ENCODE measurements at regions not wholly inside any gene's neighbourhood (a gene's known extent, or its start where the extent isn't known, plus 50 kb on each side); places are given as distances from the start of the nearest gene placed in this dataset.

DNA sequence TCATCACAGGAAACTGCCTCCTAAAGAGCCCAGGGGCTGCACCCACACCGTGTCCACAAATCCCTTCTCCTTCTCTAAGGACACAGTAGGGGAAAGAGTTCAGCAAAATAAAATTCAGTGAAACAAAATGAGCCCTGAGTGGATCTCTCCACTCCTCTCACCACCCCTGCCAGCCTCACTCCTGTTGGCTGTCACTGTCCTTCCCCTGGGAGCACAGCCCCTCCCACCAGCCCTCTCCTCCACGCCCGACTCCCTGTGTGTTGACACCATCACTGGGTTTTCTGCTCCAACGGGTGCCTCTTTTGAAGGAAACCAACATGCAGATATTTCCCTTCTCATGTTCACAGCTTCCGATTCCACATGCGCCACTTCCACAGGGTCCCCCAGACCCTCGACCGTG, 356.2 kb downstream of the AJAP1 start:
- intact Hi-C loops (cut with micrococcal nuclease), result no loop called here
- DNase-seq (ENCODE audit: low spot score), result no peak
- H3K27me3 Mint-ChIP-seq (ENCODE audit: insufficient read depth), result peaks cover 2% of the 10 kb centered on the region
- no peaks in the 10 kb centered on the region for H3K36me3 Mint-ChIP-seq (ENCODE audit: low read depth)
- H3K4me3 Mint-ChIP-seq, result no peak overlapping the region
- H3K9me3 Mint-ChIP-seq, result no peaks in the 10 kb centered on the region
- no peak overlapping the region for H3K27ac Mint-ChIP-seq
- H3K4me1 Mint-ChIP-seq (ENCODE audit: low read depth), result no peaks in the 10 kb centered on the region

DNA sequence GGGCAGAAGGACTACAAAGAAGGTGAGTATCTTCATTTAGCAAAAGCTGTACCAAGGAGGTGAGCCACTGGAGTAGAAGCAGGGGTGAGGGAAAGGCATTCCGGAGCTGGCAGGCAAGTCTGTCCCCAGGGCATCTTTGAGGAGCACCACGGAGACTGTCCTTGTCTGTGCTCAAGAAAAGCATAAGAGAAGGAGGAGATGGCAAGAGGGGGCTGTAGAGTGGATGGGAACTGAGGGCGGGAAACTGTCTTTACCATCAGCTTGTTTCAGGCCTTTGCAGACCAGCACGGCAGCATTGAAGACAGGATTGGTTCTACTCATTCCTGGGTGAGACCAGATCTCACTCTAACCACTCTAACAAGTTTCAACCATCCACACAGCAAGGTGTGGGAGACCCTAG, 355.8 kb downstream of the AJAP1 start:
- H3K36me3 Mint-ChIP-seq (ENCODE audit: low read depth), result no peaks in the 10 kb centered on the region
- DNase-seq (ENCODE audit: low spot score), result no peak
- H3K9me3 Mint-ChIP-seq, result no peaks in the 10 kb centered on the region
- H3K4me1 Mint-ChIP-seq (ENCODE audit: low read depth), result no peaks in the 10 kb centered on the region
- intact Hi-C loops (cut with micrococcal nuclease), result no loop called here
- no peak overlapping the region for H3K27ac Mint-ChIP-seq
- H3K4me3 Mint-ChIP-seq, result no peak overlapping the region
- H3K27me3 Mint-ChIP-seq (ENCODE audit: insufficient read depth), result peaks cover 2% of the 10 kb centered on the region

GRCh38 chr1:5009376-5010065, 355.1 kb downstream of the AJAP1 start:
- H3K9me3 Mint-ChIP-seq, result no peaks in the 10 kb centered on the region
- no peak for DNase-seq (ENCODE audit: low spot score)
- H3K27ac Mint-ChIP-seq, result no peak overlapping the region
- no peak overlapping the region for H3K4me3 Mint-ChIP-seq
- H3K27me3 Mint-ChIP-seq (ENCODE audit: insufficient read depth), result peaks cover 2% of the 10 kb centered on the region
- H3K4me1 Mint-ChIP-seq (ENCODE audit: low read depth), result no peaks in the 10 kb centered on the region
- intact Hi-C loops (cut with micrococcal nuclease), result no loop called here
- no peaks in the 10 kb centered on the region for H3K36me3 Mint-ChIP-seq (ENCODE audit: low read depth)

GRCh38 chr1:5005171-5005570, 350.8 kb downstream of the AJAP1 start:
- intact Hi-C loops (cut with micrococcal nuclease), result no loop called here

DNA sequence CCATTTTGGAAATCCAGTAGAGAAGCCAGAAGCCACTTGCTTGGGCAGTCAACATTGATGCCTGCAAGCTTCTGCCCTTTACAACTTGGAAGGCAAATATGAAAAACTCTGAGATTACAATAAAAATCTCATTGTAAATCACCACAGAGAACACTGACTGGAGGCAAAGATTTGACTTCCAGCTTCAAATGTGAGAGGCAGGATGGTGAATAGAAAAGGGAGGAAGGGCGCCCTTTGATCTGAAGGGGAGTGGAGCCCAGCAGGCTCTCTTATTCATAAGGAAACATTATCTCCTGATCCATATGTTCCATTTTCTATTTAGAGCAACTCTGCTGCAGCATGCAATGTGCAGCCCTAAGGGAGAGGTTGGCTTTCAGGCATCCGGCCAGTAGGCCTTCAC, 348.3 kb downstream of the AJAP1 start:
- intact Hi-C loops (cut with micrococcal nuclease), result no loop called here
- Mint-ChIP-seq H3K36me3 (ENCODE audit: low read depth) (no peaks in the 10 kb centered on the region), H3K27me3 (ENCODE audit: insufficient read depth) (no peaks in the 10 kb centered on the region), H3K4me1 (ENCODE audit: low read depth) (no peaks in the 10 kb centered on the region), H3K9me3 (peaks cover 5% of the 10 kb centered on the region), H3K27ac (no peak overlapping the region), H3K4me3 (no peak overlapping the region)
- DNase-seq (ENCODE audit: low spot score), result no peak

More at GRCh38 chr1:5005171-5005570, 350.8 kb downstream of the AJAP1 start:
- H3K9me3 Mint-ChIP-seq, result peaks cover 5% of the 10 kb centered on the region
- H3K4me1 Mint-ChIP-seq (ENCODE audit: low read depth), result no peaks in the 10 kb centered on the region
- no peak for DNase-seq (ENCODE audit: low spot score)
- H3K27ac Mint-ChIP-seq, result no peak overlapping the region
- H3K4me3 Mint-ChIP-seq, result no peak overlapping the region
- H3K36me3 Mint-ChIP-seq (ENCODE audit: low read depth), result no peaks in the 10 kb centered on the region
- no peaks in the 10 kb centered on the region for H3K27me3 Mint-ChIP-seq (ENCODE audit: insufficient read depth)

DNA sequence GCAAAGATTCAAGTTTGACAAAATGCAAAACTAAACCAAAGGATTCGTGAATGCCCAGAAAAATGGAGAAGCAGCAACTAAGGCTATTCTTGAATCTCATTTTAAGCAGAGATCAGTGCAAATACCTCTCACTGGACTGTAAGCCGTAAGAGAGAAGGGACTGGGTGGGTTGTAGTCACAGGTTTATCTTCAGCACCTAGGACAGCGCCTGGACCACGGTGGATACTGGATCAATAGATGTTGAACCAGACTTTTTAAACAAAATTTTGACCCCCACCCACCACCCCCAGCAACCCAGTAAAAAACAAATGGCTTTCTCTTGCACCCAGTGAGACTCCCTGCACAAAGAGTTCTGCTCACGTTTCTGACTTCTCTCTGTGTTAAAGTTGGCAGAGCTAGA, 347.1 kb downstream of the AJAP1 start:
- H3K27ac Mint-ChIP-seq, result no peak overlapping the region
- no peaks in the 10 kb centered on the region for H3K36me3 Mint-ChIP-seq (ENCODE audit: low read depth)
- H3K27me3 Mint-ChIP-seq (ENCODE audit: insufficient read depth), result no peaks in the 10 kb centered on the region
- DNase-seq (ENCODE audit: low spot score), result no peak
- intact Hi-C loops (cut with micrococcal nuclease), result no loop called here
- H3K9me3 Mint-ChIP-seq, result peaks cover 5% of the 10 kb centered on the region
- no peak overlapping the region for H3K4me3 Mint-ChIP-seq
- no peaks in the 10 kb centered on the region for H3K4me1 Mint-ChIP-seq (ENCODE audit: low read depth)

- Mint-ChIP-seq H3K9me3 (no peaks in the 10 kb centered on the region), H3K27ac (no peak overlapping the region), H3K4me3 (no peak overlapping the region), H3K27me3 (ENCODE audit: insufficient read depth) (no peaks in the 10 kb centered on the region), H3K4me1 (ENCODE audit: low read depth) (no peaks in the 10 kb centered on the region), H3K36me3 (ENCODE audit: low read depth) (no peaks in the 10 kb centered on the region)
- DNase-seq (ENCODE audit: low spot score), result no peak
- intact Hi-C loops (cut with micrococcal nuclease), result no loop called here
Observed at GRCh38 chr1:4986306-4986705, 331.9 kb downstream of the AJAP1 start.

GRCh38 chr1:4984841-4985240, 330.4 kb downstream of the AJAP1 start:
- Mint-ChIP-seq H3K36me3 (ENCODE audit: low read depth) (no peaks in the 10 kb centered on the region), H3K4me3 (no peak overlapping the region), H3K27ac (no peak overlapping the region), H3K4me1 (ENCODE audit: low read depth) (no peaks in the 10 kb centered on the region), H3K9me3 (no peaks in the 10 kb centered on the region), H3K27me3 (ENCODE audit: insufficient read depth) (no peaks in the 10 kb centered on the region)
- DNase-seq (ENCODE audit: low spot score), result no peak
- intact Hi-C loops (cut with micrococcal nuclease), result no loop called here

GRCh38 chr1:4980211-4980610, 325.8 kb downstream of the AJAP1 start:
- no peaks in the 10 kb centered on the region for H3K36me3 Mint-ChIP-seq (ENCODE audit: low read depth)
- H3K9me3 Mint-ChIP-seq, result no peaks in the 10 kb centered on the region
- H3K27me3 Mint-ChIP-seq (ENCODE audit: insufficient read depth), result no peaks in the 10 kb centered on the region
- no peak for DNase-seq (ENCODE audit: low spot score)
- no peak overlapping the region for H3K27ac Mint-ChIP-seq
- H3K4me3 Mint-ChIP-seq, result no peak overlapping the region
- intact Hi-C loops (cut with micrococcal nuclease), result no loop called here
- no peaks in the 10 kb centered on the region for H3K4me1 Mint-ChIP-seq (ENCODE audit: low read depth)

DNA sequence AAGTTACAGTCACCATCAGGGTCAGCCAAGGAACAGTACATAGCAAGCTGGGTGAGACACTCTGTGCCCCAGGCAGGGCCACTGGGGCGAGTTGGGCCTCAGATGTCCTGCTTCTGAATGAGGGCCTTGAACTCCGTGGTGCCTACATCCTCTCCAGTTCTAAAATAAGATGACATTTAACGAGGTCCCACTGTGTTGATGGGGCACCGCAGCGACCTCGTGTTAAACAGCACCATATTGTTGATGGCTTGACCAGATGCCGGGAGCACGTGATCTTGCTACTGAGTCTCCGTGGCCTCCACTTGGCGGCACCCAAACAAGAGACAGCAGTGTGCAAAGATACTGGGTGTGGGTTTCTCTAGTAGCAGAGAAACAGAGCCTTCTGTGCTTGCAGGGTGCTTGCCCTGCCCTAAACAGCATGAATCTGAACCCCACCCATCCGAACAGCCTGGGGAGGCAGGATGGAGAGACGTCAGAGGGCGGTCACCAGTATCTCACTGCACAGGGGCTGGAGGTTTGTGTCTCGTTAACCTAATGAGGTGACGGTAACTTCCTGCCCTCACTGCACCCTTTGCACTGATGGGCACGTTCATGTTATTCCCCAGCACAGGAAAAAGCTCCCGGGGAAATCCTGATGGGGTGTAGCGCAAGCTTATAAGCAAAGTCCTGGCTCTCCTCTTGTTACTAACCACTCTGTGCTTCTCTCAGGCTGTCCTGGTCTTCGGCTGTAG, 324.4 kb downstream of the AJAP1 start:
- intact Hi-C loops (cut with micrococcal nuclease), result no loop called here
- H3K4me3 Mint-ChIP-seq, result no peak overlapping the region
- H3K4me1 Mint-ChIP-seq (ENCODE audit: low read depth), result no peaks in the 10 kb centered on the region
- no peaks in the 10 kb centered on the region for H3K27me3 Mint-ChIP-seq (ENCODE audit: insufficient read depth)
- no peak overlapping the region for H3K27ac Mint-ChIP-seq
- DNase-seq (ENCODE audit: low spot score), result no peak
- no peaks in the 10 kb centered on the region for H3K9me3 Mint-ChIP-seq
- no peaks in the 10 kb centered on the region for H3K36me3 Mint-ChIP-seq (ENCODE audit: low read depth)

- H3K36me3 Mint-ChIP-seq (ENCODE audit: low read depth), result no peaks in the 10 kb centered on the region
- no peak overlapping the region for H3K4me3 Mint-ChIP-seq
- no peaks in the 10 kb centered on the region for H3K27me3 Mint-ChIP-seq (ENCODE audit: insufficient read depth)
- DNase-seq (ENCODE audit: low spot score), result no peak
- no peak overlapping the region for H3K27ac Mint-ChIP-seq
- H3K9me3 Mint-ChIP-seq, result no peaks in the 10 kb centered on the region
- H3K4me1 Mint-ChIP-seq (ENCODE audit: low read depth), result no peaks in the 10 kb centered on the region
- intact Hi-C loops (cut with micrococcal nuclease), result no loop called here
Observed at GRCh38 chr1:4977701-4978100, 323.3 kb downstream of the AJAP1 start.

DNA sequence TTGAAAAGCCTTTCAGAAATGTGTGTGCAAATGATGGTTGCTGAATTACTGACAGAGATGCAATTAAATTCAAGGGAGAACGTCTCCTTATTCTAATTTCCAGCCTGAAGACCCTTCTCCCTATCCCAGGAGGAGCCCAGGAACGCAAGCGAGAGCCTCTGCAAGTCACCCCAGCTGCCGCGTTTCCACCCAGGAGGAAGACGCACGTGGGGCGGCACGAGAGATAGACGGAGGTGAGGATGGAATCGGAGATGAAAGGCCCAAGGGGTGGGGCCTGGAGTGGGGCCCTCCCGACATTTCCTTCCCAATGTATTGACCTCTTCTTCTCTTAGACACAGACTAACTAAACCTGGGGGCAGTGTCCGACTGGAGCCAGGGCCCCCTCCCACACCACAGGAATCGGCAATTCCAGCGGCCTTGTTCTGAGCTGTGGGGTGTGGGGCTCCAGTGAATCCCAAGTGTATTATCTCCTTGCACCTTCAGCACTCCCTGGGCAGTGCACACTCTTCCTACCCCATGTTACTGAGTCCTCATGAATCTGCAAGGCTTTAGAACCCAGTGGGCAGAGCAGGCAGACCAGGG, 322.5 kb downstream of the AJAP1 start:
- H3K9me3 Mint-ChIP-seq, result no peaks in the 10 kb centered on the region
- intact Hi-C loops (cut with micrococcal nuclease), result no loop called here
- no peak overlapping the region for H3K27ac Mint-ChIP-seq
- H3K27me3 Mint-ChIP-seq (ENCODE audit: insufficient read depth), result no peaks in the 10 kb centered on the region
- no peaks in the 10 kb centered on the region for H3K36me3 Mint-ChIP-seq (ENCODE audit: low read depth)
- H3K4me3 Mint-ChIP-seq, result no peak overlapping the region
- H3K4me1 Mint-ChIP-seq (ENCODE audit: low read depth), result no peaks in the 10 kb centered on the region
- DNase-seq (ENCODE audit: low spot score), result no peak

- H3K36me3 Mint-ChIP-seq (ENCODE audit: low read depth), result no peaks in the 10 kb centered on the region
- no peak overlapping the region for H3K4me3 Mint-ChIP-seq
- intact Hi-C loops (cut with micrococcal nuclease), result no loop called here
- H3K4me1 Mint-ChIP-seq (ENCODE audit: low read depth), result no peaks in the 10 kb centered on the region
- no peaks in the 10 kb centered on the region for H3K27me3 Mint-ChIP-seq (ENCODE audit: insufficient read depth)
- DNase-seq (ENCODE audit: low spot score), result no peak
- no peak overlapping the region for H3K27ac Mint-ChIP-seq
- H3K9me3 Mint-ChIP-seq, result no peaks in the 10 kb centered on the region
Observed at GRCh38 chr1:4975856-4976255, 321.4 kb downstream of the AJAP1 start.
